ENCODE measurements at regions not wholly inside any gene's neighbourhood (a gene's known extent, or its start where the extent isn't known, plus 50 kb on each side); places are given as distances from the start of the nearest gene placed in this dataset.
"Not testable (repeated sequence)": the region's sequence is repeated elsewhere in the genome, so short reads cannot be mapped to it uniquely, and the experiment has no call there.

GRCh38 chr17:436571-436970 lies 84.0 kb upstream of the RPH3AL start:
- WGBS (ENCODE audit: insufficient coverage) = 91% methylated on average over 4 of the region's 7 CpGs
- ChIA-PET CTCF (interaction anchor here (1.0 kb wide), 1 partner anchor 101 kb away, joined by 3 read pairs; no protein-coding TSS in a partner anchor), POLR2A (no interaction called here)
- no peak overlapping the region for H3K27ac ChIP-seq (ENCODE audit: insufficient read depth in 1 of 2, low read depth in 1 of 2, low read length in 2 of 2, poor library complexity in 1 of 2, severe bottlenecking in 2 of 2)
- H3K4me3 ChIP-seq (ENCODE audit: control insufficient read depth in 1 of 7, extremely low read depth in 1 of 7, insufficient read depth in 4 of 7, low read depth in 2 of 7, low read length in 6 of 7) = no peak overlapping the region
- no peaks in the 10 kb centered on the region for H3K4me1 ChIP-seq (ENCODE audit: control extremely low read depth in 1 of 4, control insufficient read depth in 4 of 4, insufficient read depth in 4 of 4, low read length in 3 of 4)
- peaks cover 0 to 12% (median 2%) of the 10 kb centered on the region in 5 experiments for H3K9me3 ChIP-seq (ENCODE audit: control extremely low read depth in 1 of 5, control insufficient read depth in 4 of 5, insufficient read depth in 2 of 5, low read depth in 1 of 5, low read length in 4 of 5)
- peaks cover 5 to 30% (median 19%) of the 10 kb centered on the region in 4 experiments for H3K36me3 ChIP-seq (ENCODE audit: control insufficient read depth in 4 of 4, insufficient read depth in 4 of 4, low read length in 3 of 4)
- no peak for DNase-seq
- no peaks in the 10 kb centered on the region for H3K27me3 ChIP-seq (replicated peaks in 2 of 5; ENCODE audit: control insufficient read depth in 4 of 5, insufficient read depth in 5 of 5, low read length in 4 of 5)

- DNase-seq; H3K4me3 ChIP-seq (ENCODE audit: control insufficient read depth in 1 of 7, extremely low read depth in 1 of 7, insufficient read depth in 4 of 7, low read depth in 2 of 7, low read length in 6 of 7); H3K4me1 ChIP-seq (ENCODE audit: control extremely low read depth in 1 of 4, control insufficient read depth in 4 of 4, insufficient read depth in 4 of 4, low read length in 3 of 4); H3K27me3 ChIP-seq (replicated peaks in 2 of 5; ENCODE audit: control insufficient read depth in 4 of 5, insufficient read depth in 5 of 5, low read length in 4 of 5); POLR2A ChIA-PET; H3K36me3 ChIP-seq (ENCODE audit: control insufficient read depth in 4 of 4, insufficient read depth in 4 of 4, low read length in 3 of 4); H3K27ac ChIP-seq (ENCODE audit: insufficient read depth in 1 of 2, low read depth in 1 of 2, low read length in 2 of 2, poor library complexity in 1 of 2, severe bottlenecking in 2 of 2): not testable (repeated sequence)
- peaks cover 0 to 21% (median 17%) of the 10 kb centered on the region in 5 experiments for H3K9me3 ChIP-seq (ENCODE audit: control extremely low read depth in 1 of 5, control insufficient read depth in 4 of 5, insufficient read depth in 2 of 5, low read depth in 1 of 5, low read length in 4 of 5)
- CTCF ChIA-PET = interaction anchor here (1.4 to 1.6 kb wide), 2 partner anchors 9 to 268 kb away, joined by 3 read pairs; no protein-coding TSS in a partner anchor
- 100% methylated on average over 1 of the region's 2 CpGs for WGBS (ENCODE audit: insufficient coverage)
Observed at GRCh38 chr17:432471-432870, 79.9 kb upstream of the RPH3AL start.

DNA sequence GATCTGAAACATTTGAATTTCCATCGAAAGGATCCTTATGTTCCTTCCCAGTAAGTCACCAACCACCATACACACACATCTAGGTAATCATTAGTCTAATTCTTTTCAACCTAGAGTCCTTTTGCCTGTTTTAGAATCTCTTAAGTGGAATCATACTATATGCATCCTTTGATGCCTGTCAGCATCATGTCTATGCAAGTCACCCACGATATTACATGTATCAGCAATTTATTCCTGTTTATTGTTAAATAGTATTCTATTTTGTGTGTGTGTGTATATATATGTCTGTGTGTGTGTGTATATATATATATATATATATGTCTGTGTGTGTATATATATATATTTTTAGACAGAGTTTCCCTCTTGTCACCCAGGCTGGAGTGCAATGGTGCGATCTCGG lies 78.9 kb upstream of the RPH3AL start:
- H3K4me1 ChIP-seq (ENCODE audit: control extremely low read depth in 1 of 4, control insufficient read depth in 4 of 4, insufficient read depth in 4 of 4, low read length in 3 of 4) = no peaks in the 10 kb centered on the region
- POLR2A ChIA-PET = no interaction called here
- peaks cover 0 to 18% (median 14%) of the 10 kb centered on the region in 5 experiments for H3K9me3 ChIP-seq (ENCODE audit: control extremely low read depth in 1 of 5, control insufficient read depth in 4 of 5, insufficient read depth in 2 of 5, low read depth in 1 of 5, low read length in 4 of 5)
- CTCF ChIA-PET = interaction anchor here (0.7 to 1.6 kb wide), 4 partner anchors 9 to 269 kb away, joined by 3 read pairs; no protein-coding TSS in a partner anchor
- H3K36me3 ChIP-seq (ENCODE audit: control insufficient read depth in 4 of 4, insufficient read depth in 4 of 4, low read length in 3 of 4) = no peaks in the 10 kb centered on the region
- no peak overlapping the region for H3K4me3 ChIP-seq (ENCODE audit: control insufficient read depth in 1 of 7, extremely low read depth in 1 of 7, insufficient read depth in 4 of 7, low read depth in 2 of 7, low read length in 6 of 7)
- DNase-seq = no peak
- H3K27me3 ChIP-seq (replicated peaks in 2 of 5; ENCODE audit: control insufficient read depth in 4 of 5, insufficient read depth in 5 of 5, low read length in 4 of 5) = no peaks in the 10 kb centered on the region
- no peak overlapping the region for H3K27ac ChIP-seq (ENCODE audit: insufficient read depth in 1 of 2, low read depth in 1 of 2, low read length in 2 of 2, poor library complexity in 1 of 2, severe bottlenecking in 2 of 2)
- 100% methylated on average over 1 of the region's 4 CpGs for WGBS (ENCODE audit: insufficient coverage)

GRCh38 chr17:429589-429988 lies 77.0 kb upstream of the RPH3AL start:
- no peaks in the 10 kb centered on the region for H3K36me3 ChIP-seq (ENCODE audit: control insufficient read depth in 4 of 4, insufficient read depth in 4 of 4, low read length in 3 of 4)
- WGBS (ENCODE audit: insufficient coverage) = 87% methylated on average over 3 of the region's 8 CpGs
- H3K27me3 ChIP-seq (replicated peaks in 2 of 5; ENCODE audit: control insufficient read depth in 4 of 5, insufficient read depth in 5 of 5, low read length in 4 of 5) = no peaks in the 10 kb centered on the region
- peaks cover 0 to 18% (median 10%) of the 10 kb centered on the region in 5 experiments for H3K9me3 ChIP-seq (ENCODE audit: control extremely low read depth in 1 of 5, control insufficient read depth in 4 of 5, insufficient read depth in 2 of 5, low read depth in 1 of 5, low read length in 4 of 5)
- DNase-seq = no peak
- ChIA-PET POLR2A (no interaction called here), CTCF (no interaction called here)
- H3K4me3 ChIP-seq (ENCODE audit: control insufficient read depth in 1 of 7, extremely low read depth in 1 of 7, insufficient read depth in 4 of 7, low read depth in 2 of 7, low read length in 6 of 7) = no peak overlapping the region
- no peak overlapping the region for H3K27ac ChIP-seq (ENCODE audit: insufficient read depth in 1 of 2, low read depth in 1 of 2, low read length in 2 of 2, poor library complexity in 1 of 2, severe bottlenecking in 2 of 2)
- no peaks in the 10 kb centered on the region for H3K4me1 ChIP-seq (ENCODE audit: control extremely low read depth in 1 of 4, control insufficient read depth in 4 of 4, insufficient read depth in 4 of 4, low read length in 3 of 4)

GRCh38 chr17:428414-428813 lies 75.8 kb upstream of the RPH3AL start:
- CTCF ChIA-PET = no interaction called here
- Histone ChIP-seq H3K36me3 (ENCODE audit: control insufficient read depth in 4 of 4, insufficient read depth in 4 of 4, low read length in 3 of 4) (no peaks in the 10 kb centered on the region), H3K4me3 (ENCODE audit: control insufficient read depth in 1 of 7, extremely low read depth in 1 of 7, insufficient read depth in 4 of 7, low read depth in 2 of 7, low read length in 6 of 7) (no peak overlapping the region), H3K27me3 (replicated peaks in 2 of 5; ENCODE audit: control insufficient read depth in 4 of 5, insufficient read depth in 5 of 5, low read length in 4 of 5) (no peaks in the 10 kb centered on the region), H3K9me3 (ENCODE audit: control extremely low read depth in 1 of 5, control insufficient read depth in 4 of 5, insufficient read depth in 2 of 5, low read depth in 1 of 5, low read length in 4 of 5) (peaks cover 0 to 18% (median 10%) of the 10 kb centered on the region in 5 experiments), H3K4me1 (ENCODE audit: control extremely low read depth in 1 of 4, control insufficient read depth in 4 of 4, insufficient read depth in 4 of 4, low read length in 3 of 4) (peaks cover 0 to 2% (median 0%) of the 10 kb centered on the region in 4 experiments), H3K27ac (ENCODE audit: insufficient read depth in 1 of 2, low read depth in 1 of 2, low read length in 2 of 2, poor library complexity in 1 of 2, severe bottlenecking in 2 of 2) (no peak overlapping the region)
- 95% methylated on average over 3 of the region's 3 CpGs for WGBS (ENCODE audit: insufficient coverage)
- POLR2A ChIA-PET = no interaction called here
- DNase-seq = peak in 2 of 3 donors; percentile 31 to 36

GRCh38 chr17:427891-428290 lies 75.3 kb upstream of the RPH3AL start:
- Histone ChIP-seq H3K4me1 (ENCODE audit: control extremely low read depth in 1 of 4, control insufficient read depth in 4 of 4, insufficient read depth in 4 of 4, low read length in 3 of 4) (peaks cover 0 to 3% (median 0%) of the 10 kb centered on the region in 4 experiments), H3K9me3 (ENCODE audit: control extremely low read depth in 1 of 5, control insufficient read depth in 4 of 5, insufficient read depth in 2 of 5, low read depth in 1 of 5, low read length in 4 of 5) (peaks cover 0 to 18% (median 10%) of the 10 kb centered on the region in 5 experiments), H3K4me3 (ENCODE audit: control insufficient read depth in 1 of 7, extremely low read depth in 1 of 7, insufficient read depth in 4 of 7, low read depth in 2 of 7, low read length in 6 of 7) (no peak overlapping the region), H3K36me3 (ENCODE audit: control insufficient read depth in 4 of 4, insufficient read depth in 4 of 4, low read length in 3 of 4) (no peaks in the 10 kb centered on the region), H3K27ac (ENCODE audit: insufficient read depth in 1 of 2, low read depth in 1 of 2, low read length in 2 of 2, poor library complexity in 1 of 2, severe bottlenecking in 2 of 2) (no peak overlapping the region), H3K27me3 (replicated peaks in 2 of 5; ENCODE audit: control insufficient read depth in 4 of 5, insufficient read depth in 5 of 5, low read length in 4 of 5) (no peaks in the 10 kb centered on the region)
- POLR2A ChIA-PET = no interaction called here
- no peak for DNase-seq
- CTCF ChIA-PET = no interaction called here
- WGBS (ENCODE audit: insufficient coverage) = 95% methylated on average over 2 of the region's 3 CpGs

GRCh38 chr17:427327-427726 lies 74.7 kb upstream of the RPH3AL start:
- ChIA-PET CTCF (no interaction called here), POLR2A (no interaction called here)
- Histone ChIP-seq H3K9me3 (ENCODE audit: control extremely low read depth in 1 of 5, control insufficient read depth in 4 of 5, insufficient read depth in 2 of 5, low read depth in 1 of 5, low read length in 4 of 5) (peaks cover 0 to 18% (median 10%) of the 10 kb centered on the region in 5 experiments), H3K36me3 (ENCODE audit: control insufficient read depth in 4 of 4, insufficient read depth in 4 of 4, low read length in 3 of 4) (no peaks in the 10 kb centered on the region), H3K27me3 (replicated peaks in 2 of 5; ENCODE audit: control insufficient read depth in 4 of 5, insufficient read depth in 5 of 5, low read length in 4 of 5) (no peaks in the 10 kb centered on the region), H3K4me3 (ENCODE audit: control insufficient read depth in 1 of 7, extremely low read depth in 1 of 7, insufficient read depth in 4 of 7, low read depth in 2 of 7, low read length in 6 of 7) (no peak overlapping the region), H3K4me1 (ENCODE audit: control extremely low read depth in 1 of 4, control insufficient read depth in 4 of 4, insufficient read depth in 4 of 4, low read length in 3 of 4) (peaks cover 0 to 7% (median 0%) of the 10 kb centered on the region in 4 experiments), H3K27ac (ENCODE audit: insufficient read depth in 1 of 2, low read depth in 1 of 2, low read length in 2 of 2, poor library complexity in 1 of 2, severe bottlenecking in 2 of 2) (no peak overlapping the region)
- 93% methylated on average over 4 of the region's 6 CpGs for WGBS (ENCODE audit: insufficient coverage)
- DNase-seq = no peak
